Left kidney (tissue), 1 donor: ENCODE measurements at regions not wholly inside any gene's neighbourhood (a gene's known extent, or its start where the extent isn't known, plus 50 kb on each side); places are given as distances from the start of the nearest gene placed in this dataset.
"Not testable (repeated sequence)": the region's sequence is repeated elsewhere in the genome, so short reads cannot be mapped to it uniquely, and the experiment has no call there.

ENCODE experiments used
- DNase-seq: peaks from one replicate; pipeline ENCODE4 v3.0.0-alpha.2; 2013

DNA sequence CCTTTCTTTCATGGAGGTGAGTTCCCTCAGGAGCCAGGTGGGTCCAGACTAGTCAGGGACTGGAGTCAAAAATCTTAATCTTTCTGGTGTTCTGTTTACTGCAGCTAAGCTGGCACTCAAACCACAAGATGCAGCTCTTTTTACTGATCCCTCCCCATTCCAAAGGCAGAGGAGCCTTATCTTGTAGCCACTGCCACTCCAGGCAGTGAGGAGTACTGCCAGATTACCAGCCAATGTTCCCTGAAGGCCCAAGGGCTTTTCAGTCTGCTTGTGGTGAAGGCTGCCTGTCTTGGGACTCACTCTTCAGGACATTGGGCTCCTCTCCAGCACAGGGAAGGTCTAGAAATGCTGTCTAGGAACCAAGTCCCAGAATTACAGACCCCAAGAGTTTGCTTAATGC, 490.4 kb upstream of the ADGRB3 start:
- no peak for DNase-seq

DNA sequence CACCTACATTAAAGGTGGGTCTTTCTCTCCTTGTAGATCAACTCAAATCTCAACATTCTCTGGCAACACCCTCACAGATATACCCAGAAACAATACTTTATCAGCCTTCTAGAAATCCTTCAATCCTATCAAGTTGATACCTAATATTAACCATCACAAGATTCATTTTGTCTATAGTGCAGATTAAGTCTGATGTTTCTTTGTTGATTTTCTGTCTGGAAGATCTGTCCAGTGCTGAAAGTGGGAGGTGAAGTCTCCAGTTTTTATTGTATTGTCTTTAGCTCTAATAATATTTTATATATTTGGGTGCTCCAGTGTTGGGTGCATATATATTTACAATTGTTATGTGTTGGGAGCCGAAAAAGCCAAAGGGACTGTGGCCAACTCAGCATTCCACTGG, 493.9 kb upstream of the ADGRB3 start:
- DNase-seq, result no peak

DNA sequence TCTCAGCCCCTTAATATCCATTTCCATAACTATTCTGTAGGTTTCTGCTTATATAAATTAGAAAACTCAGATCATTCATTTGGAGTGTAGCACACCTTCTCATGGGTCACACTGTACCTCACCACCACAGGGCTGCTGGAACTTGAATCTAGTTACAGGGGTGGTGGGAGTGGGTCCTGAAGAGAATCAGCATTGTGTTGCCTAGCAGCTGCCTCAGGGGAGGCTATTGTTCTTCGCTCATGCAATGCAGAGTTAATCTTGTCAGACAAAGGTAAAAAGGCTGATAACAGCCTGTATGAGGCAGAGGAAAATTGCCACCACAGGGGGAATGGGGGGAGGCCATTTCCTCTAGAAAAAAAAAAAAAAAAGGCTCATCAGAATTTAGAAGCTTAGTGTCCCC, 496.0 kb upstream of the ADGRB3 start:
- no peak for DNase-seq

DNA sequence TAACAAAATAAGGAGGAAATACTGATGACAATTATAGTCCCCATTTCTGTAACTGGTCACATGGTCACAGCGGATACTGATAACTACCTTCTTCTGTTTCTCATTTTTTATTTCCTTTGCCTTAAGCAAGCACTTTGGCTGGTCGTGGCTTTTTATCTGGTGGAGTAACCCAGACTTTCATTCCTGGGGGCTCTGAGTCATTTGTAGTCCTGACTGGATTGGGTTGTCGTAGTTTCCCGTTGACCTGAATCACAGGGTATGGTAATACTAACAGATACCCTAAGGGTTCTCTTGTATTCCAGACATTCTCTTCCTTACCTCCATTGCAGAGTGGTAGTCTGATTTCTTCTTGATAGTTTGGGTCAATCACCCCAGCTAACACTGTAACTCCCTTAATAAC, 500.3 kb upstream of the ADGRB3 start:
- DNase-seq, result no peak

DNA sequence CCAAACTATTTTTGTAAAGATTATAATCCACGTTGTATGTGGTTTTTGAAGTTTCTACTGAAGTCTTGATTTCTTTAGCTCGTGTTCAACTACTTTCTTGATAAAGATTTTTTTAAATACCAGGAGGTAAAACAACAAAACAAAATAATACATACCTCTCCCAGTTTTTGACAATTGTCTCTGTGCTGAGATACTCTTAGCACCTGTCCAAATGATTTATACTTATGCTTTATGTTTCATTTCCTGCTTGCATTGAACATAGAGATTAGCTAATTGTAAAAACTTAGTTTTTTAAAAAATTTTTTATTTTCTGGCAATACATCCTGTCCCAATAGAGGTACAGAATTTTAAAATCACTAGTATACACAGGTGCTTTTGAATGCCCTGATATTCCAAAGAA, 506.9 kb upstream of the ADGRB3 start:
- DNase-seq, result no peak

DNA sequence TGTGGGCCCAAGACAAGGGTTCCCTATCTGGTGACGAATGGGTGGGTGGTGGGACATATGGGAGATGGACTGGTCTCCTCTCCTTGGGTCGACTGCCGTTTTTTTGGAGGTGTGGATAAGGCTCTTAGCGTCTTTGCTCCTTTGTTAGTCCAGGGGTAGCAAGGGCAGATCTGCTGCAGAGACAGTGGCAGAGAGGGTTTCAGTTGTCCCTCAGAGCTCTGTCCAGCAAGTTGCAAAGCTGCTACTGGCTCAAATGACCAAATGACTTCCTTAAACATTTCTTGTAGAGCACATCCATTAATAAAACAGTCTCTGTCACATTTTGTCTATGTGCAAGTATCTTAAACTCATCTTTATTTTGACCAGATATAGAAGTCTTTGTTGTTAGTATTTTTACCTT, 508.0 kb upstream of the ADGRB3 start:
- no peak for DNase-seq

DNA sequence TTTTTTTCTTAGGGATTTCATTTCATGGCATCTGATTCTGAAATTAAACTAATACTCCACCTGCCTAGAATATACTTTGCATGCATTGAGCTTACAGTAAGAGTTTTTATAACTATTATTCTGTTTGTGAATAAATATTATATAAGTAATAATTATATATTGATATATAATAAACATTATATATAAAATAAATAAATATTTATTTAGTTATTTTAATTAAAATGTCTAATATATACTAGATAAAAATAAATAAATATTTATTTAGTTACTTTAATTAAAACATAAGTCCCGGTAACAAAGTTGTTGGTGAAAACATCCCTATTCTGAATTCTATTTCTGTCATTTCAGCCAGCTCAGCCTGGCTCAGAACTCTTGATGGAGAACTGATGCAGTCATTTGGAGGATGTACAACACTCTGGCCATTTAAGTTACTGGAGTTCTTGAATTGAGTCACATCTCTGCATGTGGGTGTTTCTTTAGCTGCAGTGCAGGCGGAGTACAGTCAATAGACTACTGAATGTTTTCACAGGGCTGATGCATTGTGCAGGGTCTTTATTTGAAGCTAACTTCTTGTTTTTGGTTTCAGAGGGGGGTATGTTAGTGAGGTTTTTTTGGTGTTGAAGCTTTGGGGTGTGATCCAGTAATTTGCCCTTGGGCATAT, 508.9 kb upstream of the ADGRB3 start:
- no peak for DNase-seq

DNA sequence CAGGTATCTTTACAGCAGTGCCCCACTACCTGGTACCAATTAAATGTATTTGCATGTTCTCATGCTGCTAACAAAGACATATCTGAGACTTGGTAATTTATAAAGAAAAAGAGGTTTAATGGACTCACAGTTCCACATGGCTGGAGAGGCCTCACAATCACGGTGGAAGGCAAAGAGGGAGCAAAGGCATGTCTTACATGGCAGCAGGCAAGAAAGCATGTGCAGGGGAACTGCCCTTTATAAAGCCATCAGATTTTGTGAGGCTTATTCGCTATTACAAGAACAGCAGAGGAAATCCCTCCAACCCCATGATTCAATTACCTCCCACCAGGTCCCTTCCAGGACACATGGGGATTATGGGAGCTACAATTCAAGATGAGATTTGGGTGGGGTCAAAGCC, 512.1 kb upstream of the ADGRB3 start:
- DNase-seq, result not testable (repeated sequence)

DNA sequence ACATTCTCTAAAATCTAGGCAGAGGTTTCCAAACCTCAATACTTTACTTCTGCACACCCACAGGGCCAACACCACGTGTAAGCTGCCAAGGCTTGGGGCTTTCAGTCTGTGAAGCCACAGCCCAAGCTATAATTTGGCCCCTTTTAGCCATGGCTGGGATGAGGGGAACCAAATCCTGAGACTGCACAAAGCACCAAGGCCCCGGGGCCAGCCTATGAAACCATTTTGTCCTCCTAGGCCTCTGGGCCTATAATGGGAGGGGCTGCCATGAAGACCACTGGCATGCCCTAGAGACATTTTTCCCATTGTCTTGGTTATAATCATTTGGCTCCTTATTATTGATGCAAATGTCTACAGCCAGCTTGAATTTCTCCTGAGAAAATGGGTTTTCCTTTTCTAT, 513.0 kb upstream of the ADGRB3 start:
- no peak for DNase-seq

DNA sequence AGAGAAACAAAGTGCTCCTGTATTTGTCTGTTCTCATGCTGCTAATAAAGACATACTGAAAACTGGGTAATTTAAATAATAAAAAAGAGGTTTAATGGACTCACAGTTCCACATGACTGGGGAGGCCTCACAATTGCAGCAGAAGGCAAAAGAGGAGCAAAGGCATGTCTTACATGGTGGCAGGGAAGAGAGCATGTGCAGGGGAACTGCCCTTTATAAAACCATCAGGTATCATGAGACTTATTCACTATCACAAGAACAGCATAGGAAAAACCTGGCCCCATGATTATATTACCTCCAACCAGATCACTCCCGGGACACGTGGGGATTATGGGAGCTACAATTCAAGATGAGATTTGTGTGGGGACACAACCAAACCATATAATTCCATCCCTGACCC, 514.1 kb upstream of the ADGRB3 start:
- not testable (repeated sequence) for DNase-seq

DNA sequence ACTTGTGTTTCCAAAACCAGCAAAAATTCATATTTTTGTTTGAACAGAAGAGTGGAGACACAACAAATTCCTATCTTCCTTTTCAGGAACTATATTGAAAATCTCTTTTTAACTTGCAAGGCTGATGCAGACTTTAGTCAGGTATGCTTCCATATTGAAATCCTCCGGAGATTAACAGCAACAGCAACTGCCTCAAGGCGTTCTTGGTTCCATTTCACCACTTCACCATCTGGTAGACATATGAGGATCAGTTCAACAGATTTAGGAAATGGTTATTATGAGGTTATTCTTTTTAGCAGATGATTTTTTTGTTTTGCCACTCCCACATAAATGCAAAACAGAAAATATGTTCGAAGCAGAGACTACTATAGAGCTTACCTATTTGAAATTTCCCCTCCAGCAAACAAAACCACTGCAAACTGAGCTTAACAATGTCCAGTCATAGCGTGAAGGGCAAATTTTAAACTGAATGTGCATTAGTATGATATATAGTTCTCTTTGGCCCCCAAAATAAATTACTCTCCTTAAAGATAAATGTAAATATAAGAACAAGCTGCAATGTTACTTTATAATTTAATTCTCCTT, 520.5 kb upstream of the ADGRB3 start:
- no peak for DNase-seq

DNA sequence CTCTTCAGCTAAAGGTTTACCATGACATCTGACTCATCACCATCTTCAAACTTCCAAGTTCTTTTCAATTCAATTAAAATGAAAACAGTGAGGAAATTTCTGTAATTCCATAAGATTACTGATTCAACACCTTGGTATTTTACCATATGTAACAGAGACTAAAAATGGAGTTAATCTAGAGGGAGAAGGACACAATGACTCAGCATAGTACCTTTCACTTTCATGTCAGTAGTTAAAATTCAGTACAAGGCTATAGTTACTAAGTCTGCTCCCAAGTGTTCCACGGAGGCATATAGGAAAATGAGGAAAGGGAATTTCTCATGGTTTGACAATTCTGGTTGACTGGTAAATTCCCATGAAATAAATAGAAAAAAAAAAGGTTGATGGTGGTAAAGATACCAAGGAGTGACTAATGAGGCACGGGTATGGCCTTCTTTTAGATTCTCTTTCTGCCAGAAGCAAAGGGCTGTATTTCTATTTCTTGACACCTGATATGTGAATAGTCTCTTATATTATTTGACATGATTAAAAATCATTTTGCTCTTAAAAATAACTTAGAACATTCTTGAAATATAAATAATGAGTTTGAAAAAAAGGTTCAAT, 526.7 kb upstream of the ADGRB3 start:
- DNase-seq, result no peak

DNA sequence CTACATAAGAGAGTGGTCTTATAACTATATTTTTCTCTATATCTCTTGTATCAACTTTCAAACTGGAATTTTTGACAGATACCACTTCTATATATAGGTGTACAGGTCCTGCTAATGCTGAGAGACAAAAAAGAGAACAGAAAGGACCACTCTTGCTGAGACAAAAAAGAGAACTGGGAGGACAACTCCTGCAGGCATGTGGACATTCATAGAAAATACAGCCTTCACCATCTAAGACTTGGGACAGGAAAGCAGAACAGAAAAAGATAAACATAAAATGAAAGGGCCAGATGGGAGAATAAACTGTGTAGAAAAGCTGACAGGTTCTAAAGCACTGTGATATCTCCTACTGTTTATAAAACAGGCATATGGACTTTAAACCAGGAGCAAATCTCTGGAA, 541.0 kb upstream of the ADGRB3 start:
- no peak for DNase-seq

DNA sequence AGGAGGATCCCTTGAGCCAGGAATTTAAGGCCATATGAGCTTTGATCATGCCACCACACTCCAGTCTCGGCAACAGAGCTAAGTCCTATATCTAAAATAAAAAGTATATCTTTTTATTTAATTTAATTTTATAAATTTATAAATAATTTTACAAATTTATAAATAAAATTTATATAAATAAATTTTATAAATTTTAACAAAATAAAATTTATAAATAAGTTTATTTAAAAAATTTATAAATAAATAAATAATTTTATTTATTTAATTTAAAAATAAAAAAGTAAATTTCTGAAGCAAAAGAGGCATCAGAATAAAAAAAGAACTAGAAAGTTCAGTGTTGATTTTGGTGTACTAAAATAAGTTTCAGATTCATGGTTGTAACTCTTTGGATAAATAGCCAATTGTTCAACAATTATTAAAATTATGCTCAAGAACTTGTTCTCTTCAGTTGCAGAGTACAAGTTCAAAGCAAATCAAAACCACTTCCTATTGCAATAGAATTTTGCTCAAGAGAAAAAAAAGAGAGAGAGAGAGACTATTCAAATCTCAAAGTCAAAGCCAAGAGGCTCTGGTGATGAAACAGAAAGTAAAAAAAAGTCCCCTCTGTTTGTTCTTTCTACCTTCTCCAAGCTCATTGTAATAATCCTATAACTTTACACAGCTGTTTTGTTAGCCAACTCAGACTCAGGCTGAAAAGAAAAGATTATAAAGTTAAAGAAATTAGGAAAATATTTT, 547.5 kb upstream of the ADGRB3 start:
- no peak for DNase-seq

DNA sequence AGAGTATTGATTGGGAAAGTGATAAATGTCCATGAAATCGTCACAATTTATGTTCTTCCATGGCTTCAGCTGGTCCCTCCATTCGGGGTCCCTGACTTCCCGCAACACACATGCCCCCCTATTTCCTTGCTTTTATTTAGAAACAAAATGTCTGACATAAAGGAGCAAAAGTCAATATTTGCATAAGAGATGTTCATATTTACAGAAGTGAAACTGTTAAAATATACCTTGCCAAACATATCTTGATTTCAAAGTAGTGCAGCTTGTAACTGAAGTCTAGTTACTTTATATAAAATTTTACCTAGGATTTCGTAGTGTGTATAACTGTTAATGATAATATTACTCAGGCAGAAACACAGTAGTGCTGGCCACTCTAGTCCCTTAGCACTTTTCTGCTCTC, 548.9 kb upstream of the ADGRB3 start:
- no peak for DNase-seq

DNA sequence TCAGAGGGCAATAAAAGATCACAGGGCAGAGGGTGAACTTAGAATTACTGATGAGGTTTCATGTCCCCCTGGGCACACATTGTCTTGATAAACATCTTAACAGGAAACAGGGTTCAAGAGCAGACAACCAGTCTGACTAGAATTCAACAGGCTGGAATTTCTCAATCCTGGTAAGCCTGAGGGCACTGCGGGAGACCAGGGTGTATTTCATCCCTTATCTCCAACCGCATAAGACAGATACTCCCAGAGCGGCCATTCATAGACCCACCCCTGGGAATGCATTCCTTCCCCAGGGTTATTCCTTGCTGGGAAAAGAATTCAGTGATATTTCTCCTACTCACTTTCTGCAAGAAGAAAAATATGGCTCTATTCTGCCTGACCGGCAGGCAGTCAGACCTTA, 549.5 kb upstream of the ADGRB3 start:
- DNase-seq, result not testable (repeated sequence)

DNA sequence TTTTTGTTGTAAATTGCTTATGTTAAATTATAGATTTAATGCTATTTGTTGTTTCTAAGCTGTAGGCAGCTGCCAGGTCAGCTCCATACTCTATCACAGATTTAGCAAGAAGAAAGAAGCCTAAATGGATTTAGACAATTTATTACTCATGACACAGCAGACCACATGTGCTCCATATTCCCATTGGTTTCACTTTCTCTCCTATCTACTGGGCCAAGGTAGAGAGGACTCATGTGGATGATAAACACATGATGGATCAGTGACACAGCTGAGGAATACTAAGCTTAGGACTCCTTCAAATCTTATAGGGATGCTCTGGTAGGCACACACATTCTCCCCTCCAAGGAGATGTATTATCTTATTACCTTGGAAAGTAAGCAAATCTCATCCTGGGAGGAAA, 553.0 kb upstream of the ADGRB3 start:
- DNase-seq, result no peak

DNA sequence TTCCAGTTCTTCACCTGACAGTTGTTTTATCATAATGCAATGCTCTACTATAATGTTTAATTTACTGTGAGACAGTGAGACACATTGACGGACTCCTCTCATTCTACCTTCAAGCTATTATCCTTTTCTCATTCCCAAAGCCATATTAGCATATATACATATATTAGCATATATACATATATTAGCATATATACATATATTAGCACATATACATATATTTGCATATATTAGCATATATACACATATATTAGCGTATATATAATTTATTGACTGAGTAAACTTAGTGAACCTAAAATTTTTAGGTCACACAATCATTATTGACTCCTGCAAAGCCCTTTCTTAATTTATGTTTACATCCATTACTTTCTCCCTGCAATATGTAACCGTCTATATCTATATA, 555.0 kb upstream of the ADGRB3 start:
- no peak for DNase-seq

DNA sequence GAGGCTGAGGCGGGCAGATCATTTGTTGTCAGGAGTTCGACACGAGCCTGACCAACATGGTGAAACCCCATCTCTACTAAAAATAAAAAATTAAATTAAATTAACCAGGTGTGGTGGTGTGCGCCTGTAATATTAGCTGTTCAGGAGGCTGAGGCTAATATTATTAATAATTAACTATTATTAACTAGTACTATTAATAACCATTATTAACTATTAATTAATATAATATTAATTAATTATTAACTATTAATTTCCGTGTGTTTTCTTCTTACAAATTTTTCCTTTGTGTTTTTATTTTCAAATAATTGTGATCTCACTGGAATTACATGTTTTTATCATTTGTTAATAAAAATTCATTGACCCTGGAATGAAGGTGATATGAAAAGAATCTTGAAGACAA, 557.4 kb upstream of the ADGRB3 start:
- no peak for DNase-seq

DNA sequence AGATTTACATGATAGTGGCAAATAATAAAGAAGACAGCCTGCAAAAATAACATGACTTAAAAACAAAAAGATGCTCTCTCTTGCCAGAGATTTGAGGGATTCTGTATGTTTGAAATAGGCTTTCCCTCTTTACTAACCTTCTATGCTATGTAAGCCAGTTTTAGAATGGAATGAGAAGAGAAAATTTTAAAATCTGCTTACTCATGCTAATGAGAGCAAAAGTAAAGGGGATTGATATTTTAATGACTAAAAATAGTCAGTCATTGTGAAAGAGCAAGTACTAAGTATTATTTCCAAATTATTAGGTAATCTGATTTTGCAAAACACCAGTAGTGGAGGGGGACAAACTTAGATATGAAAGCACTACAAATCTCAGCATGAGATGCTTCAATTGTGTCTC, 563.3 kb upstream of the ADGRB3 start:
- DNase-seq, result no peak

DNA sequence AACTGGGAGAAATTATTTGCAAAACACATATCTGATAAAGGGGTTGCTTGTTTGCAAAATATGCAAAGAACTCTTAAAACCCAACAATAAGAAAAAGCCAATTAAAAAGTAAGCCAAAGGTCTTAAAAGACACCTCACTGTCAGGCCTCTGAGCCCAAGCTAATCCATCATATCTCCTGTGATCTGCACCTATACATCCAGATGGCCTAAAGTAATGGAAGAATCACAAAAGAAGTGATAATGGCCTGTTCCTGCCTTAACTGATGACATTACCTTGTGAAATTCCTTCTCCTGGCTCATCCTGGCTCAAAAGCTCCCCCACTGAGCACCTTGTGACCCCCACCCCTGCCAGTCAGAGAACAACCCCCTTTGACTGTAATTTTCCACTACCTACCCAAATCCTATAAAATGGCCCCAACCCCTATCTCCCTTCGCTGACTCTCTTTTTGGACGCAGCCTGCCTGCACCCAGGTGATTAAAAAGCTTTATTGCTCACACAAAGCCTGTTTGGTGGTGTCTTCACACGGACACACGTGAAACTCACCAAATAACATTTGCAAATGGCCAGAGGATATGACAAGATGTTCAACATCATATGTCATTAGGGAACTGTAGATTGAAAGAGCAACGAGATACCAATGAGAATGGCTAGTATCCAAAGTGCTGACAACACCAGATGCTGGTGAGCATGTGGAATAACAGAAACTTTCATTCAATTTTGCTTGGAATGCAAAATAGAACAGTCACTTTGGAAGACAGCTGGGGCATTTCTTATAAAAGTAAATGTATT, 565.0 kb upstream of the ADGRB3 start:
- DNase-seq, result no peak

DNA sequence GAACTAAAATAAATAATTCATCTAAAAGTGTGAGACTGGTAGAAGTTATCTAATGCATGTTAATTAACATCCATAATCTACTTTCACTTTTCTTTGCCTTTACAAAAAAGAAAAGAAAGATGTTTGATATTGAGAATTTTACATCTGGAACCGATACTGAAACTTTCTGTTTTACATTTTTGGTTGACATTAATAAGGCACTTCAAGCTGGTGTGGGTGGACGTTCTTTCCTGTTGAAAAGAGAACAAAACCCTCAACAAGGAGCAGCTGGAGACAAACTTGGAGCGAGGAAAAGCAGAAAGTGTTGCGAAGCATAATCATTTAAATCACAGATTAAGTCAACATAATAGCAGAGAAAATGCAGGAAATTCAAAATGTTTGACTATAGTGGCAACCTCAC, 575.2 kb upstream of the ADGRB3 start:
- DNase-seq, result no peak

DNA sequence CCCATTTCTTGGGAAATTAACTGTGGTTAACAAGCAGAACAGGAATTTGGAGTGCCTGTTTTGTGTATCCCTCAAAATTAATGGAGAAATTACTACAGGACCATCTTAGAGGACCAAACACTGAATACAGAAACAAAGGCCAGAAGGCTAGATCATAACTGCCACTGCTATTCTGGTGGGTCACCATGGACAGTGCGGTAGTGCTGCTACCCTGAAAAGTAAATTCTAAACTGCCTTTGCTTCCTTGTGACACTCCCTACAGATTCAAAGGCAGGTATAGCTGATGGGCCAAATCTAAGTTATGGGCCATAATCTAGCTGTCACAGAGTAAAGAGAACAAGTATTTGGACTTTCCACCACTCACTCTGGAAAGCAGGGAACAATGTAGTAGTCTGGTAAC, 575.8 kb upstream of the ADGRB3 start:
- DNase-seq, result no peak
